HL-60 (cell line): ENCODE measurements at regions not wholly inside any gene's neighbourhood (a gene's known extent, or its start where the extent isn't known, plus 50 kb on each side); places are given as distances from the start of the nearest gene placed in this dataset.

Experiments
- CTCF ChIP-seq: IDR thresholded peaks from one replicate; pipeline ENCODE4 v1.5.1; 2011; ENCODE audit warnings: low read length, control low read depth, inconsistent platforms; ENCODE audit not compliant: insufficient read depth
- GABPA ChIP-seq: IDR thresholded peaks from 2 replicates; pipeline ENCODE4 v1.6.1; 2012; ENCODE audit warnings: low read depth
- POLR2AphosphoS5 ChIP-seq: IDR thresholded peaks from 2 replicates; pipeline ENCODE4 v1.6.1; 2012; ENCODE audit warnings: low read depth
- REST ChIP-seq: IDR thresholded peaks from 2 replicates; pipeline ENCODE4 v1.6.1; 2012; ENCODE audit warnings: low read depth; ENCODE audit not compliant: insufficient replicate concordance

- TF ChIP-seq POLR2AphosphoS5 = no peak
- no peak for TF ChIP-seq CTCF
- no peak for TF ChIP-seq REST
- no peak for TF ChIP-seq GABPA
Measured at GRCh38 chr11:98177925-98178324, 842.8 kb upstream of the CNTN5 start.
